ENCODE measurements at regions not wholly inside any gene's neighbourhood (a gene's known extent, or its start where the extent isn't known, plus 50 kb on each side); places are given as distances from the start of the nearest gene placed in this dataset.

GRCh38 chr13:106786006-106786563, 218.1 kb upstream of the ARGLU1 start:
- no peaks in the 10 kb centered on the region for H3K36me3 ChIP-seq
- no peak overlapping the region for H3K4me3 ChIP-seq
- H3K27me3 ChIP-seq (ENCODE audit: low read depth) = no peaks in the 10 kb centered on the region
- no peak overlapping the region for H3K27ac ChIP-seq
- intact Hi-C loops (cut with DNase I) = no loop called here
- H3K9me3 ChIP-seq = no peaks in the 10 kb centered on the region
- no peak for ATAC-seq
- no peak for DNase-seq
- no peak for TF ChIP-seq CTCF (IDR thresholded peaks at IDR 0.05)
- no peaks in the 10 kb centered on the region for H3K4me1 ChIP-seq

GRCh38 chr13:106774621-106775020, 206.7 kb upstream of the ARGLU1 start:
- H3K4me1 ChIP-seq = no peaks in the 10 kb centered on the region
- no peaks in the 10 kb centered on the region for H3K27me3 ChIP-seq (ENCODE audit: low read depth)
- DNase-seq (no peak), ATAC-seq (no peak)
- no peaks in the 10 kb centered on the region for H3K36me3 ChIP-seq
- no peaks in the 10 kb centered on the region for H3K9me3 ChIP-seq
- no peak overlapping the region for H3K27ac ChIP-seq
- intact Hi-C loops (cut with DNase I) = no loop called here
- TF ChIP-seq CTCF (IDR thresholded peaks at IDR 0.05) = no peak
- H3K4me3 ChIP-seq = no peak overlapping the region

GRCh38 chr13:106772006-106772601, 204.2 kb upstream of the ARGLU1 start:
- TF ChIP-seq CTCF (IDR thresholded peaks at IDR 0.05) = no peak
- intact Hi-C loops (cut with DNase I) = no loop called here
- Histone ChIP-seq H3K4me3 (no peak overlapping the region), H3K4me1 (no peaks in the 10 kb centered on the region), H3K36me3 (no peaks in the 10 kb centered on the region), H3K9me3 (peaks cover 6% of the 10 kb centered on the region), H3K27me3 (ENCODE audit: low read depth) (no peaks in the 10 kb centered on the region), H3K27ac (no peak overlapping the region)
- no peak for ATAC-seq
- DNase-seq = no peak

- DNase-seq = no peak
- no peak overlapping the region for H3K27ac ChIP-seq
- H3K9me3 ChIP-seq = peaks cover 7% of the 10 kb centered on the region
- H3K27me3 ChIP-seq (ENCODE audit: low read depth) = no peaks in the 10 kb centered on the region
- no peak overlapping the region for H3K4me3 ChIP-seq
- no peak for TF ChIP-seq CTCF (IDR thresholded peaks at IDR 0.05)
- no peaks in the 10 kb centered on the region for H3K4me1 ChIP-seq
- ATAC-seq = no peak
- no peaks in the 10 kb centered on the region for H3K36me3 ChIP-seq
- intact Hi-C loops (cut with DNase I) = no loop called here
Observed at GRCh38 chr13:106768991-106769390, 201.1 kb upstream of the ARGLU1 start.

- Histone ChIP-seq H3K4me1 (no peaks in the 10 kb centered on the region), H3K36me3 (no peaks in the 10 kb centered on the region), H3K27ac (no peak overlapping the region), H3K27me3 (ENCODE audit: low read depth) (no peaks in the 10 kb centered on the region), H3K4me3 (no peak overlapping the region), H3K9me3 (peaks cover 7% of the 10 kb centered on the region)
- DNase-seq (no peak), ATAC-seq (no peak)
- no peak for TF ChIP-seq CTCF (IDR thresholded peaks at IDR 0.05)
- intact Hi-C loops (cut with DNase I) = no loop called here
Observed at GRCh38 chr13:106762708-106763107, 194.8 kb upstream of the ARGLU1 start.

All from lower lobe of right lung (tissue), 2 donors.